GM12873 (cell line): ENCODE measurements at regions not wholly inside any gene's neighbourhood (a gene's known extent, or its start where the extent isn't known, plus 50 kb on each side); places are given as distances from the start of the nearest gene placed in this dataset.

Experiments used
- TF ChIP-seq, protein P1 (sequence below): IDR thresholded peaks from 2 replicates; pipeline ENCODE4 v1.5.1; 2012; ENCODE audit warnings: low read depth, mild to moderate bottlenecking, moderate library complexity, low read length, control low read depth; ENCODE audit not compliant: insufficient read depth; ENCODE audit errors: missing control alignments

GRCh38 chr9:129487658-129488483 lies 133.0 kb downstream of the C9orf50 start:
- TF ChIP-seq, protein P1, sequence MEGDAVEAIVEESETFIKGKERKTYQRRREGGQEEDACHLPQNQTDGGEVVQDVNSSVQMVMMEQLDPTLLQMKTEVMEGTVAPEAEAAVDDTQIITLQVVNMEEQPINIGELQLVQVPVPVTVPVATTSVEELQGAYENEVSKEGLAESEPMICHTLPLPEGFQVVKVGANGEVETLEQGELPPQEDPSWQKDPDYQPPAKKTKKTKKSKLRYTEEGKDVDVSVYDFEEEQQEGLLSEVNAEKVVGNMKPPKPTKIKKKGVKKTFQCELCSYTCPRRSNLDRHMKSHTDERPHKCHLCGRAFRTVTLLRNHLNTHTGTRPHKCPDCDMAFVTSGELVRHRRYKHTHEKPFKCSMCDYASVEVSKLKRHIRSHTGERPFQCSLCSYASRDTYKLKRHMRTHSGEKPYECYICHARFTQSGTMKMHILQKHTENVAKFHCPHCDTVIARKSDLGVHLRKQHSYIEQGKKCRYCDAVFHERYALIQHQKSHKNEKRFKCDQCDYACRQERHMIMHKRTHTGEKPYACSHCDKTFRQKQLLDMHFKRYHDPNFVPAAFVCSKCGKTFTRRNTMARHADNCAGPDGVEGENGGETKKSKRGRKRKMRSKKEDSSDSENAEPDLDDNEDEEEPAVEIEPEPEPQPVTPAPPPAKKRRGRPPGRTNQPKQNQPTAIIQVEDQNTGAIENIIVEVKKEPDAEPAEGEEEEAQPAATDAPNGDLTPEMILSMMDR: no peak

DNA sequence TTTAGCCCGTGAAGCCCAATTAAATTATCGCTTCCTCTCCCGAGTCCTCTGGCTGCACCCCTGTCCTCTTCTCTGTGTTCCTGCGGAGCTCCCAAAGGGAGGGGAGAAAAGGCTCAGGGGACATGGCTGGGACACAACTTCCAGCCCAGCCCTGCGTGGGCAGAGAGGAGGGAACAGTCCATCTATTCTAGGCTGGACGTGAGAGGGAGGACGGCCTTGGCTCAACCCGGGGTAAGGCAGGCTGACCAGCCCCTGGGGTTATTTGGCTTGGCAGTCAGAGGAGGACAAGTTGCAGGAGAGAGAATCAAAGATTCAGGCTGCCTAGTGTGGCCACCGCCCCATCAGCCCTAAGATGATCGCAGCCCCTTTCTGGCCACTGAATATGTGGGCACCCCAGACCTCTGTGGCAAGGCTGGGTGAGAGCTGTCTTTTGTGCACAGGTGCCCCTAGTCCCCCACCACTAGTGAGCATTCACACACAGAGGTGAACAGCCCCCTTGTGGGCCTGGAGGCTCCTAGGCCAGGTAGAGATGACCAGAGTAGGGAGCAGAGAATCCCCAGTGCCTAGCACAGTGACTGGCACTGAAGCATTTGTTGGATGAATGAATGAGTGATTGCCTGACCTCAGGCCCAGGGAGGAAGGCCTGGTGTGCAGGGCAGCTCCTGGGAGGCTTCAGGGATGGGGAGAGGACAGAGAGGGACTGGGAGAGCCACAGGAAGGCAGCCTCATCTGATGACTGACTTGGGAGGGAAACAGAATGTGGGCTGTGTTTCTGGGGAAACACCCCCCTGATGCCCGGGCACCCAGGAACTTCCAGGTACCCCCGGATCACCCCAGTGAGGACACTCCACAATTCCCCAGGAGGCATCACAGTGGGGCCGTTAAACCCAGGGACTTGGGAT lies 133.9 kb downstream of the C9orf50 start:
- TF ChIP-seq, protein P1: no peak

GRCh38 chr9:129485145-129485774 lies 135.6 kb downstream of the C9orf50 start:
- TF ChIP-seq, protein P1: no peak

GRCh38 chr9:129484352-129485000 lies 136.4 kb downstream of the C9orf50 start:
- TF ChIP-seq, protein P1: no peak

GRCh38 chr9:129483415-129484351 lies 137.2 kb downstream of the C9orf50 start:
- TF ChIP-seq, protein P1: no peak
